ENCODE measurements at regions not wholly inside any gene's neighbourhood (a gene's known extent, or its start where the extent isn't known, plus 50 kb on each side); places are given as distances from the start of the nearest gene placed in this dataset.
"Not testable (repeated sequence)": the region's sequence is repeated elsewhere in the genome, so short reads cannot be mapped to it uniquely, and the experiment has no call there.

GRCh38 chr13:67383109-67383757 lies 153.1 kb upstream of the PCDH9 start:
- TF ChIP-seq CTCF (IDR thresholded peaks at IDR 0.05; ENCODE audit: low read depth, low read length); EZH2phosphoT487 (IDR thresholded peaks at IDR 0.05; ENCODE audit: low read depth): not testable (repeated sequence)
